Ammon's horn (tissue), 1 donor: ENCODE measurements at regions not wholly inside any gene's neighbourhood (a gene's known extent, or its start where the extent isn't known, plus 50 kb on each side); places are given as distances from the start of the nearest gene placed in this dataset.
"Not testable (repeated sequence)": the region's sequence is repeated elsewhere in the genome, so short reads cannot be mapped to it uniquely, and the experiment has no call there.

Source experiments
- DNase-seq: peaks from one replicate; pipeline ENCODE4 v3.0.0-alpha.2; 2016; ENCODE audit warnings: low spot score

DNA sequence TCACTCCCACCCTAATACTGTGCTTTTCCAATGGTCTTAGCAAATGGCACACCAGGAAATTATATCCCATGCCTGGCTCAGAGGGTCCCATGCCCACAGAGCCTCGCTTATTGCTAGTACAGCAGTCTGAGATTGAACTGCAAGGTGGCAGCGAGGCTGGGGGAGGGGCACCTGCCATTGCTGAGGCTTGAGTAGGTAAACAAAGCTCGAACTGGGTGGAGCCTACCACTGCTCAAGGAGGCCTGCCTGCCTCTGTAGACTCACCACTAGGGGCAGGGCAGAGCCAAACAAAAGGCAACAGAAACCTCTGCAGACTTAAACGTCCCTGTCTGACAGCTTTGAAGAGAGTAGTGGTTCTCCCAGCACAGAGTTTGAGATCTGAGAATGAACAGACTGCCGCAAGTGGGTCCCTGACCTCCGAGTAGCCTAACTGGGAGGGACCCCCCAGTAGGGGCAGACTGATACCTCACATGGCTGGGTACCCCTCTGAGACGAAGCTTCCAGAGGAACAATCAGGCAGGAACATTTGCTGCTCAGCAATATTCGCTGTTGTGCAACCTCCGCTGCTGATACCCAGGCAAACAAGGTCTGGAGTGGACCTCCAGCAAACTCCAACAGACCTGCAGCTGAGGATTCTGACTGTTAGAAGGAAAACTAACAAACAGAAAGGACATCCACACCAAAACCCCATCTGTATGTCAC is 150.7 kb upstream of the FOXA2 start:
- DNase-seq = not testable (repeated sequence)

- DNase-seq = no peak
Observed at GRCh38 chr20:22740829-22741228, 156.5 kb upstream of the FOXA2 start.

DNA sequence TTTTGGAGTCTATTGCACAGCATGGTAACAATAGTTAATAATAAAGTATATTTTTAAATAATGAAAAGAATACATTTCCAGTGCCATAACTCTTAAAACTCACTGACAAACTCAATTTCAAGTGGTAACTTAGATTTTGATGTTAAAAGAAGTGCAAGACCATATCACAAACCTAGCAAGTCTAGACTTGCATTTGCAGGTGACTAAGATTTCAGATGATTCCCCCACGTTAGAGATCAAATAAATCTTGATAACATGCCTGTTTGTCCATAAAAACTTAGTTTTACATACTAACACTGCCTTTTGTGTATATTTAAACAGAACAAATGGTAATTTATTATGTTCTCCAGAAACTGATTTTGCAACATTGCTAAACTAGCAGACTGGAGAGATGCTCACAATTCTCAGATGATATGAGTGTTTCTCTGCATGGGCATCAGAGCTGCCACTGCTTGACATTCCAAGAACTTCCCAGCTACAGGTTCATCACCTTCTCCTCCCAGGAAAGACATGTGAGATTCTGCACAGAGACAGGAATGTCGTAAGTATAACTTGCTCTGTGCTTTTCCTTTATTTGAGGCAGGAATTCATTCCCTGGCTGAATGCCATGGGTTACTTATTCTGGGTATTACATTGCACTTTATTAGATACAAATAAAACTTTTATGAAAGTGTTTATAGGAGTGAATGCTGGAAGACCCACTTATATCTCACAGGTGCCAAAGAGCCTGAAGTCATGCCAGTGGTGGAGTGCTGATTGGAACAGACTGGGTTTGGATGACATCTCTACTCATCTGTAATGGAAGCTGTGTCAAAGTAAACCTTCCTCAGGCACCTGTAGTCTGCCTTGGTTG is 160.2 kb upstream of the FOXA2 start:
- DNase-seq = no peak

DNA sequence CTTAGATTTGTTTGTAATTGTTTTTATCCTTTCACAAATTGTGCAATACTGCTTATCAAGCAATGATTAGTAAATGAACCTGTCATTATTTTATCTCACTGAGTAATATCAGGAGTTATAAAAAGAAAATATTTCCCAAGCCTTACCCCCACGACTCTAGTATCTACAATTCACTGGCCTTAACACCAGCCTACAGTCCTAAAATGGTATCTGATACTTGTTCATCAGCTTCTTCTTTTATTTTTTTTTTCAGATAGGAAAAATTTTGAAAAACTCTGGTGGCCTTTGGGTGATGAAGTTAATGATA is 160.8 kb upstream of the FOXA2 start:
- no peak for DNase-seq

GRCh38 chr20:22746957-22747356 is 162.6 kb upstream of the FOXA2 start:
- no peak for DNase-seq

DNA sequence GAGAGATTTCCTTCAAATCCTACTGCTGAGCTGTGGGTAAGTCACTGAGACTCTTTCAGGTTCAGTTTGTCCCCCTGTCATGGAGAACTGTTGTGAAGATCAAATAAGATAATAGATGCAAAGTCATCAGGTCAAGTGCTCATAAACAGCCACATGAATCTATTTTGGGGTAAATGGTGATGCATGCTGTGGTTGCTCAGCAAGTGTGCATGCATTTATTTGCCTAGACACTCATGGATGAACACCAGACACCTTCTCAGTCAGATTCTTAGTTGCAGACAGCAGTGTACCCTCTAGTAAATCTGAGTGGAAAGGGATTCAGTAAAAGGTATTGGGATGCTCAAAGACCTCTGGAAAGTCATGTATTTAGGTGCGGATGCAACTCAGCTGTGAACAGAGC is 168.0 kb upstream of the FOXA2 start:
- DNase-seq = no peak

DNA sequence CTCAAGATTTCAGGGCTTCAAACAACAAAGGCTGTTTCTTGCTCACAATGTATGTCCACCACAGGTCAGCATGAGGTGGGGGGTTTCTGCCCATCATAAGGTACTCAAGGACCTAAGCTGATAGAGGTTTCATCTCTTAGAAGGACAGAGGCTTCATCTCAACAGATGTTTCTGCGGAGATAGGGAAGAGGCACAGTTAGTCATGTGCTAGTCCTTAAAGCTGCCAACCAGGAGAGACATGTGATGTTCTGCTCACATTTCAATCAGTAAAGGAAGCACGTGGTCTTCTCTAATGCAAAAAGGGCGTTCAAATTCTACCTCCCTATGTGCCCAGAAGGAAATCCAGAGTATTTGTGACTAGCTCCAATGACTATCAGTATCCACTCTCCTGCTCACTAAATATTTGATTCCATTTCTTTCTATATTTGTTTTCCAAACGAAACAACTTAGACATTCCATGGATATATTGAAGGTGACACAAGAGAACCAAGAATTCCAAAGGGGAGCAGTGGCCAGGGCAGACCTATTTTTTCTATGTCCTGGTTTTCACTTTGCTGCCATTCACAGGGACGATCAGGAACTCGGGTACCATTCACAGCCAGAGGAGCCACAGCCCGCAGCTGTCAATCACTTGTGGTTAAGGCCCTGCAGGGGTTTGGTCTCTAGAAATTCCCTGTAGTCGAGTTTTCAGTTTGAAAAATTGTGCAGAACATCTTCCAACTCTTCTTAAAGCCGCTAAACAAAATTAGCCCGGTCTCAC is 173.2 kb upstream of the FOXA2 start:
- DNase-seq = no peak

DNA sequence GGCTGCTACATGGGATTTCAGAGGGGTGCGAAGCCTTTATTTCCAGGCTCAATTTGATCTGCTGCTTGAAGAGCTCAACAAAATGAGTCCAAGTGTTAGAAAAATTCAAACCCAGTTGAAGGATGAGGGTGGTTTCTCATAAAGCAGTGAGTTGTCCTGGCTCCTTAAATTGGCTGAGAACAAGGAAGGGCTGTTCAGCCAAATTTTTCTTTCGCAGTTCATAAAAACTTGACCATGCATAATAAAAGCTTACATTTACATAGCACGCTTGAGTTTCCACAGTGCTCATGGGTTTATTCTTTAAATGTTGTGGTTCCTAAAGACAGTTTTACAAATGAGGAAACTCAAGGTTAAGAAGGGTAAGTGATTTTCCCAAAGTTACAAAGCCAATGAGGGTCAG is 174.4 kb upstream of the FOXA2 start:
- no peak for DNase-seq

DNA sequence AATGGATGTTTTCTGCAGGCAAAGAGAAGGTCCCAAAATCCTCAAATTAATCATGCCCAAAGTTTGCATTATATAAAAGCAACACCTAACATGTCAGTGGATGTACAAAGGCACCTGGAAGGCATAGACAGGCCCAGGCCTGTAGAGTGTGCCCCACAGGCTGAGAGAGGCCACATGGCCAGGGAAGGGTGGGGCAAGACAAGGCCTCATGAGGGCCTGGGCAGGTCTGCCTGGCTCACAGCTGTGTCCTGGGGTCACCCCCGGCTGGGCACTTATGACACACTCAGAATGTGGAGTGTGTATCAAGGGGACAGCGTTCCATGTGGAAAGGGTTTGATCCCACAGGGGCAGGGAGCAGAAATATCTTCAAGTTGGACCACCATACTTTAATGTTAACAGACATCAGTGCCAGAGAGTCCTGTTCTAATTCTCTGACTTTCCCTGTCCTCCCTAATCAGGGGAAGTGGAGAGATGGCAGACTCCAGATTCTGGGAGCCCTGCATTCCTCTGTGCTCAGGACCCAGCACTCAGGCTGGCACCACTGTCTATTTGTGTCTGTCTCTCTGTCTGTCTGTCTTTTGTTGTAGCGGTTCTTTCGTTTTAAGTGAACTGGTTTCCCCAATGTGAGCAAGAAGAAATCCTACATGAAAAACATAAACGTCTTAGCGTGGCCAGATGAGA is 178.3 kb upstream of the FOXA2 start:
- DNase-seq = no peak

DNA sequence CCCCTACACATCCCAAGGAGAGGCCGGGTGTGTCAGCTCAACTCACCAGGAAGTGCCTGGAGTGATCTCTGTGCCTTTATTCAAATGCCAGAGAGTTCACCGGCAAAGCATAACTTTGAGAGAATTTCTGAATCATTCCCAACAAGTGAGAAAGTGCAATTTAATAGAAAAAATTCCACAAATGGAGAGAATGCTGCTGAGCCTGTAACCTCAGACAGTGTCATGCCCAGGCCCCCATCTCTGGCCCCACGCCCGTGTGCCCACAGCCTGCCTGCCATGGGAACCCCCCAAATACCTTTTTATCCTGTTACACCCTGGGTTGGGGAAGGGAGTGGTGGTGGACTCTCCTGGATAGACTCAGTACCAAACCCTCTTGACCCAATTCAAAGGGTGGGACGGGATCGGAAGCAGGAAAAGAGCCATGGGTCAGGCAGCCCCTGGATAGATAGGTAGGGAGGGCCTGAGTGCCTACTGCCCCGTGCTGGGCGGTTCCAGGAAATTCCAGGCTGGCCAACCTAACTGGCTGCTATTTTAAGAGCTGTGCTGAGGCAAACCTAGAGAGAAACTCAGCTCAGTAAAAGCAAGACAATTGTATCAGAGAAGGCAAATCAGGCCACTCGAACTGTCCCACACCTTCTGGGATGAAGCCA is 179.0 kb upstream of the FOXA2 start:
- DNase-seq = no peak

DNA sequence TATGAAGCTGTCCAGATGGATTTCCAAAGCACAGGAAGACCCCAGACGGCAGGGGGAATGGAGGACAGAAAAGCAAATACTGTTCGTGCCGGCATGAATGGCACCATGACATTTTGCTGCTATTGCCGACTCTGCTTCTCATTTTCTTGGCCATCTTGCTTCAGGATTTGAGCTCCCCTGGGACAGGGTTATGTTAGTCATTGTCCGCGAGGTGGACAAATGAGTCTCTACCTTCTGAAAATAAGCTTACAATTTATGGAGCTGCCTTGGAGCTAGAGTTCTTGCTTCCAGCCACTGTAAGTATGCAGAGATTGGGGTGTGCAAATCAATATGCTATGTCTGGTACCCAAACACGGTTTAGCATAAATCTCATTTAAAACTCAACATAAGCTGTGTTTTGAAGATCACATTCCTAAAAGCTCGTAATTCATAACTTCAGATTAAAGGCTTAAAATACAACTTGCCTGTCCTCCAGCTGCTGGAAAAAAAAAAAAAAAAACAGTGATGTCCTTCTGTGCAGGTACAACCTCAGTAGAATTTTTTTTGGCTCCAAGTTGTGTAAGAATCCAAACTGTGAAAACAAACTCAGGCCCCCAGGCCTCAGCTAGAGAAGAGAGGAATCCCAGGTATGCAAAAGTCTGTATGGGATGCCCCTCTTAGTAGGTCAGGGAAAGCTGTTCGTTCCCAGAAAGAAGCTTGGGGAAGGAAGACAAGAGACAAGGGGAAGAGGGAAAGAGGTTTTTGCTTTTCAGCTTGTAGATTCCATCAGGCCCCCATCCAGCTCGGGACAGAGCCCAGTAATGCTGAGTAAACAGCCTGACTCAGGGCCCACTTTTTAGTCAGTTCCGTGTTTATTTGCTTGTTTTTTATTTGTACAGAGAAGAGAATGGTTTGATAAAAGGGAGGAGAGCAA is 184.2 kb upstream of the FOXA2 start:
- no peak for DNase-seq

- DNase-seq = no peak
Observed at GRCh38 chr20:22770241-22770800, 185.9 kb upstream of the FOXA2 start.

GRCh38 chr20:22771706-22772105 is 187.3 kb upstream of the FOXA2 start:
- no peak for DNase-seq

GRCh38 chr20:22773344-22773743 is 189.0 kb upstream of the FOXA2 start:
- no peak for DNase-seq

DNA sequence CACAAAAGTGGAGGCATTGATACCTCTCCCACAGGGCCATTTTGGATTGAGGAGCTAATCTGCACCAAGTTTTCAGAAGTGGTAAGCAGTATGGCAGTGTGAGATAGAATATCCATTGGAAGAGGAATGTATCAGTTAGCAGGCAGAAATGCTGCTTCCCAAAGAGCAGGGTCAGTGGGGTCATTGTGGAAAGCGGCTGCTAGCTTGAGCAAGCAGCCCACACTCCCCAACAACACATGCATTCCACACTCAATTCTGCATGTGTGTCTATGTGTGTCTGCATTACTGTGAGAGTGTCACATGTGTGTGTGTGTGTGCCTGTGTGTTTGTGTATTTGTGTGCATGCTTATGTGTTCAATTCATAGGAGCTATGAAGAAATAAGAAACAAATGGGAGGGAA is 190.9 kb upstream of the FOXA2 start:
- no peak for DNase-seq

DNA sequence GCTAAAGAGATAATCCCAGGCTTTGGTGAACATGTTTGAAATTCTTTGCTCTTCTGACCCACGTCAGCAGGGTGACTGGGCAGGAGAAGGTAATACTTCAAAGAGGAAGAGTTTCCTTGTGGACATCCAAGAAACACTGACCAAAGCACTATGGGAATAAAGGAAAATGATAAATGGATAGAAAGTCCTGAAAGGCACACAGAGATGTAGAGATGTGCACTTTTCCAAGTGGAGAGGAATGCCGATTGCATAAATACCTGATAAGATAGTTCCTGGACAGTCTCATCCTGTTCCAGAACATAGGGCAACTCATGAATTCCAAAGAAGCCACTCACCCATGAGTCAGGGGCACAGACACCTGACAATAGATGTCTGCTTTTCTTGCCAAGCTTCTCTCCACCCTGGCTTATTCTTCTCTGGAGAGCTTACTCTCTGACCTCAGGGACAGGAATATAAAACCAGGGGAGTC is 191.3 kb upstream of the FOXA2 start:
- DNase-seq = no peak

GRCh38 chr20:22776369-22776768 is 192.0 kb upstream of the FOXA2 start:
- DNase-seq = no peak

GRCh38 chr20:22779878-22780277 is 195.5 kb upstream of the FOXA2 start:
- no peak for DNase-seq

GRCh38 chr20:22781869-22782268 is 197.5 kb upstream of the FOXA2 start:
- no peak for DNase-seq

DNA sequence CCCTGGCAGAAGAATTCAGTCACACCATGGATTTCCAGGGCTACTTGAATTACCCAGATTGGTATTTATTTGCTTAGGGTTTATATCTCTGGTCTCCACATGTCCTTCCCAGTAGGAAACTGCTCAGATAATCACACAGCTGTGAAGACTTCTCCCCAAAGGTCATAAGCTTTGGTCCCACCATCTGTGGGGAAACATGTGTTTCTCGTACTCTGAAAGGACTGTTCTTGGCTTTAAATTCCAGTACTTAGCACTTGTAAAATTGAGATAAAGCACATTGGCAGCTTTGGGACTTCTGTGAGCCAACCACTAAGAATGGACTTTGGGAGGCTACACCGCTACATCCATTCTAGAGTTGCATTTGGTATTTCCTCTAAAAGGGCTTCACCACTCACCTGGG is 205.3 kb upstream of the FOXA2 start:
- no peak for DNase-seq
